PC-3 (cell line): ENCODE measurements at regions not wholly inside any gene's neighbourhood (a gene's known extent, or its start where the extent isn't known, plus 50 kb on each side); places are given as distances from the start of the nearest gene placed in this dataset.

Experiments used
- ATAC-seq: fragments of 200-7000 bp; cut with Tn5 transposase; 2 replicates; pipeline ENCODE4 v1.9.1; 2020; ENCODE audit warnings: mild to moderate bottlenecking, moderate library complexity
- BruUV-seq: library from RNA; stranded (reverse); fragments of 400-500 nt; replicated peaks from 2 replicates; lab custom pipeline; 2021; lab: Mats Ljungman, UMichigan
- CTCF ChIA-PET: fragments of 300-600 bp; sonication (Branson Sonifier 250); formaldehyde crosslinking; loops from one replicate; lab custom pipeline; 2022; ENCODE audit warnings: antibody characterized with exemption; lab: Charles Lee
- POLR2A ChIA-PET: fragments of 300-600 bp; sonication (Branson Sonifier 250); formaldehyde crosslinking; loops from one replicate; lab custom pipeline; 2022; ENCODE audit warnings: antibody characterized with exemption; ENCODE audit not compliant: unreplicated experiment; lab: Charles Lee
- DNase-seq: peaks from one replicate; pipeline ENCODE4 v3.0.0-alpha.2; 2015
- H2AFZ ChIP-seq: fragments of 300-600 bp; sonication (generic); 2 replicates; pipeline ENCODE4 v1.6.0; 2016; ENCODE audit warnings: antibody characterized with exemption, low read length
- H3F3A ChIP-seq: fragments of 300-600 bp; sonication (generic); one replicate; pipeline ENCODE4 v1.6.0; 2017; ENCODE audit warnings: antibody characterized with exemption, low read length, control low read depth, mild to moderate bottlenecking; ENCODE audit not compliant: unreplicated experiment
- H3K27ac ChIP-seq: fragments of 300-600 bp; sonication (generic); 2 replicates; pipeline ENCODE4 v1.5.1; 2016; ENCODE audit warnings: mild to moderate bottlenecking, low read length
- H3K27me3 ChIP-seq: fragments of 300-600 bp; sonication (generic); 2 replicates; pipeline ENCODE4 v1.6.1; 2016; ENCODE audit warnings: low read length, mixed read lengths
- H3K36me3 ChIP-seq: fragments of 300-600 bp; sonication (generic); 2 replicates; pipeline ENCODE4 v1.6.1; 2016; ENCODE audit warnings: low read depth, mixed run types, low read length, mixed read lengths
- H3K4me1 ChIP-seq: fragments of 300-600 bp; sonication (generic); 2 replicates; pipeline ENCODE4 v1.5.1; 2016; ENCODE audit warnings: low read length; ENCODE audit not compliant: insufficient read depth
- H3K4me2 ChIP-seq: fragments of 300-600 bp; sonication (generic); 2 replicates; pipeline ENCODE4 v1.6.0; 2016; ENCODE audit warnings: low read length
- H3K4me3 ChIP-seq: fragments of 300-600 bp; sonication (generic); 2 replicates; pipeline ENCODE4 v1.5.1; 2016; ENCODE audit warnings: mild to moderate bottlenecking, low read length, mixed read lengths
- H3K79me2 ChIP-seq: fragments of 300-600 bp; sonication (generic); 2 replicates; pipeline ENCODE4 v1.6.1; 2017; ENCODE audit warnings: low read length, mixed read lengths
- H3K9ac ChIP-seq: fragments of 300-600 bp; sonication (generic); 2 replicates; pipeline ENCODE4 v1.6.0; 2016; ENCODE audit warnings: mild to moderate bottlenecking, low read length
- H3K9me2 ChIP-seq: fragments of 300-600 bp; sonication (generic); replicated peaks from 2 replicates; pipeline ENCODE4 v1.6.1; 2016; ENCODE audit warnings: mixed run types, low read length, mixed read lengths
- H3K9me3 ChIP-seq: fragments of 300-600 bp; sonication (generic); 2 replicates; pipeline ENCODE4 v1.6.1; 2016; ENCODE audit warnings: low read length, mixed read lengths
- H4K20me1 ChIP-seq: fragments of 300-600 bp; sonication (generic); 2 replicates; pipeline ENCODE4 v1.6.1; 2016; ENCODE audit warnings: low read length, mixed read lengths
- EZH2 ChIP-seq: fragments of 300-600 bp; sonication (generic); IDR thresholded peaks from one replicate; pipeline ENCODE4 v1.6.1; 2017; ENCODE audit warnings: antibody characterized with exemption, mild to moderate bottlenecking, low read length; ENCODE audit not compliant: unreplicated experiment
- EZH2phosphoT487 ChIP-seq: fragments of 300-600 bp; sonication (generic); IDR thresholded peaks from 2 replicates; pipeline ENCODE4 v1.6.1; 2018; ENCODE audit warnings: mild to moderate bottlenecking, antibody characterized with exemption, low read length, borderline replicate concordance
- intact Hi-C: fragments of 100-400 bp; cut with micrococcal nuclease; formaldehyde crosslinking; loops from 2 replicates; pipeline ENCODE4 v1.9.0; 2023
- TF ChIP-seq, protein P1 (sequence below): fragments of 300-600 bp; sonication (generic); conservative IDR thresholded peaks from 2 replicates; pipeline ENCODE4 v1.5.1; 2017; ENCODE audit warnings: antibody characterized with exemption, low read depth, mild to moderate bottlenecking, low read length

DNA sequence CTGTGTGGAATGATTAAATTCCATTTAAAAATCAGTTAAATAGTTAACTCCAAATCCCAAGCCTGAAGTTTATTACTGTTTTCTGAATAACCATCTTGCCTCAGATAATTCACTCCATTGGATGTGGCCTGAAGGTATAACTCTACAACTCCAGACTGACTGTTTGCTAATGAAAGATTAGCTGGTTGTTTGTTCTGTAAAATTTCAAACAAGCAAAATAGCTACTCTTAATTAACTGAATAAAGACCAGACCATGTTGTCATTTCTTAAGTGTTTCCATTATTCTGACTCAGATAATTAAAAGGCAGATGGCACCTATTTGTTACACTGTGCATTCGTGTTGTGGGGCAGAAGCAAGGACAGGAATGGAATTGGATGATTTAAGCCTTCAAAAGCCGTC, 78.5 kb upstream of the DDIT4L start:
- Histone ChIP-seq H3K4me3 (no peak overlapping the region), H3K4me1 (no peaks in the 10 kb centered on the region), H2AFZ (no peak overlapping the region), H3K9ac (no peak overlapping the region), H3K4me2 (no peak overlapping the region), H3K9me2 (no peaks in the 10 kb centered on the region), H3K36me3 (no peaks in the 10 kb centered on the region), H3K27me3 (no peaks in the 10 kb centered on the region), H3K27ac (no peak overlapping the region), H3K79me2 (no peaks in the 10 kb centered on the region), H3K9me3 (no peaks in the 10 kb centered on the region), H3F3A (no peaks in the 10 kb centered on the region), H4K20me1 (no peaks in the 10 kb centered on the region)
- BruUV-seq = no TSS peak
- DNase-seq (no peak), ATAC-seq (no peak)
- TF ChIP-seq EZH2phosphoT487 = no peak
- no peak for TF ChIP-seq EZH2
- TF ChIP-seq, protein P1, sequence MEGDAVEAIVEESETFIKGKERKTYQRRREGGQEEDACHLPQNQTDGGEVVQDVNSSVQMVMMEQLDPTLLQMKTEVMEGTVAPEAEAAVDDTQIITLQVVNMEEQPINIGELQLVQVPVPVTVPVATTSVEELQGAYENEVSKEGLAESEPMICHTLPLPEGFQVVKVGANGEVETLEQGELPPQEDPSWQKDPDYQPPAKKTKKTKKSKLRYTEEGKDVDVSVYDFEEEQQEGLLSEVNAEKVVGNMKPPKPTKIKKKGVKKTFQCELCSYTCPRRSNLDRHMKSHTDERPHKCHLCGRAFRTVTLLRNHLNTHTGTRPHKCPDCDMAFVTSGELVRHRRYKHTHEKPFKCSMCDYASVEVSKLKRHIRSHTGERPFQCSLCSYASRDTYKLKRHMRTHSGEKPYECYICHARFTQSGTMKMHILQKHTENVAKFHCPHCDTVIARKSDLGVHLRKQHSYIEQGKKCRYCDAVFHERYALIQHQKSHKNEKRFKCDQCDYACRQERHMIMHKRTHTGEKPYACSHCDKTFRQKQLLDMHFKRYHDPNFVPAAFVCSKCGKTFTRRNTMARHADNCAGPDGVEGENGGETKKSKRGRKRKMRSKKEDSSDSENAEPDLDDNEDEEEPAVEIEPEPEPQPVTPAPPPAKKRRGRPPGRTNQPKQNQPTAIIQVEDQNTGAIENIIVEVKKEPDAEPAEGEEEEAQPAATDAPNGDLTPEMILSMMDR = no peak
- CTCF ChIA-PET = no interaction called here
- intact Hi-C loops = no loop called here
- POLR2A ChIA-PET = no interaction called here

DNA sequence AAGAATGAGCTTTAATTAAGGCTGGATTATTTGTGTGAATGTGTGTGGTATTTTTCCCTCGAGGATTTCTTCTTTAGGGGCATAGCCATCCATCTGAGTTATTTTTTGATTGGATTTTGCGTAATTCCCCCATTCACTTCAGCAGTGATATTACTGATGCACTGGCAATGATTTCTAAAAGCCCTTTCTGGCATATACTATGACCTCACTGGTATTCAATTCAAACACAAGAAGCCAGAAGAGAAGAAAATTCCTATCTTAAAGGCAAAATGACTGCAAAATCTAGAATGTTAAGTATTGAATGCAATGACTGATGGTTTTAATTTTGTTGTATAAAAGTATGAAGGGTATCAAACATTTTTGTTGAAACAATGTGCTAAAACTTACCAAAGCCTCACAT, 71.1 kb upstream of the DDIT4L start:
- Histone ChIP-seq H3K27me3 (no peaks in the 10 kb centered on the region), H3K9me3 (no peaks in the 10 kb centered on the region), H3K4me1 (peaks cover 7% of the 10 kb centered on the region; the same call in 1 of the 2 replicates), H3K36me3 (no peaks in the 10 kb centered on the region), H3K9ac (no peak overlapping the region), H3K27ac (no peak overlapping the region), H3K79me2 (no peaks in the 10 kb centered on the region), H2AFZ (no peak overlapping the region), H3K4me2 (no peak overlapping the region), H3K9me2 (no peaks in the 10 kb centered on the region), H4K20me1 (no peaks in the 10 kb centered on the region), H3F3A (no peaks in the 10 kb centered on the region), H3K4me3 (no peak overlapping the region)
- no peak for ATAC-seq
- POLR2A ChIA-PET = no interaction called here
- DNase-seq = no peak
- BruUV-seq = no TSS peak
- TF ChIP-seq, protein P1 = no peak
- TF ChIP-seq EZH2phosphoT487 = no peak
- TF ChIP-seq EZH2 = no peak
- CTCF ChIA-PET = no interaction called here
- intact Hi-C loops = no loop called here

DNA sequence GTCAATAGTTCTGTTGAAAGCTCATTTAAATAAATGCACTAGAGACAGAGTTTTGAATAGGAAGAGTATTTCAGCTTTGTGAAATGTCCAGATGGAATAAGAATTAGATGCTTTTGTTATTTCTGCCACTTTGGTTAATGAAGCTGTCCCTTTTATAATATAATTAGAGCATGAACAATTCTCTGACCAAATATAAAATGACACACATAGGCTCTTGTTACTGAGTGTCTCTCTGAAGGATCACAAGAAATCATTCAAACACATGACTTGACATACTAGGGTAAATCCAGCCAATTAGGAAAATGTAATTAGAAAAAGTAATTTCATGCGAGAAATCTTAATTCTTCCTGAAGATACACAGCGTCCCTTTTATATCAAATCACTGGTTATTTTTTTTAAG, 68.4 kb upstream of the DDIT4L start:
- Histone ChIP-seq H3K4me2 (no peak overlapping the region), H3K4me3 (no peak overlapping the region), H3K36me3 (no peaks in the 10 kb centered on the region), H3K9me2 (no peaks in the 10 kb centered on the region), H3K27me3 (no peaks in the 10 kb centered on the region), H3K4me1 (peaks cover 7% of the 10 kb centered on the region; the same call in 1 of the 2 replicates), H3K27ac (no peak overlapping the region), H3K9me3 (no peaks in the 10 kb centered on the region), H2AFZ (no peak overlapping the region), H3K79me2 (no peaks in the 10 kb centered on the region), H3F3A (no peaks in the 10 kb centered on the region), H4K20me1 (no peaks in the 10 kb centered on the region), H3K9ac (no peak overlapping the region)
- ATAC-seq = no peak
- no peak for DNase-seq
- no TSS peak for BruUV-seq
- CTCF ChIA-PET = no interaction called here
- POLR2A ChIA-PET = no interaction called here
- intact Hi-C loops = no loop called here
- no peak for TF ChIP-seq EZH2
- TF ChIP-seq, protein P1 = no peak
- TF ChIP-seq EZH2phosphoT487 = no peak
